Gastroesophageal sphincter (tissue), 4 donors: ENCODE measurements at regions not wholly inside any gene's neighbourhood (a gene's known extent, or its start where the extent isn't known, plus 50 kb on each side); places are given as distances from the start of the nearest gene placed in this dataset.
A peak's percentile ranks its signal among the peaks of the same experiment; 100 is the strongest.

Experiments used
- ATAC-seq: fragments of 150-250 bp; one replicate; pipeline ENCODE4 v1.9.1; 2016; ENCODE audit warnings: mild to moderate bottlenecking, moderate library complexity
- H3K27ac ChIP-seq, 4 donors: fragments of 200-600 bp; sonication (generic) in 3 of 4; 1 replicate in 3 of 4; 2 replicates in 1 of 4; pipeline ENCODE4 v1.5.1; 2016 to 2019
- H3K27me3 ChIP-seq: fragments of 200-600 bp; sonication (generic); one replicate; pipeline ENCODE4 v1.5.1; 2019
- H3K36me3 ChIP-seq, 2 donors: fragments of 200-600 bp; sonication (generic); one replicate each; pipeline ENCODE4 v1.5.1; 2019; ENCODE audit warnings: control low read depth in 1 of 2
- H3K4me1 ChIP-seq, 3 donors: fragments of 200-600 bp; sonication (generic); 1 replicate in 2 of 3; 2 replicates in 1 of 3; pipeline ENCODE4 v1.5.1; 2016 to 2019; ENCODE audit warnings: control low read depth in 2 of 3
- H3K4me3 ChIP-seq, 2 donors: fragments of 200-600 bp; sonication (generic); one replicate each; pipeline ENCODE4 v1.5.1; 2019; ENCODE audit warnings: mild to moderate bottlenecking in 1 of 2, moderate library complexity in 1 of 2
- H3K9me3 ChIP-seq, 3 donors: fragments of 200-600 bp; sonication (generic); one replicate each; pipeline ENCODE4 v1.5.1; 2017 to 2019; ENCODE audit warnings: control low read depth in 2 of 3
- CTCF ChIP-seq, 4 experiments: fragments of 200-600 bp in 2 of 4; fragments of 450-650 bp in 2 of 4; sonication (generic) in 1 of 4; IDR thresholded peaks; one replicate each; pipeline ENCODE4 v1.5.1; 2017 to 2019; ENCODE audit warnings: antibody characterized with exemption in 4 of 4, mild to moderate bottlenecking in 2 of 4, moderate library complexity in 2 of 4
- EP300 ChIP-seq: sonication (generic); formaldehyde crosslinking; IDR thresholded peaks from one replicate; pipeline ENCODE4 v1.6.1; 2017; ENCODE audit warnings: antibody characterized with exemption, mild to moderate bottlenecking
- POLR2A ChIP-seq, 2 donors: fragments of 450-650 bp; IDR thresholded peaks; one replicate each; pipeline ENCODE4 v1.6.1; 2017; ENCODE audit warnings: antibody characterized with exemption in 2 of 2, mild to moderate bottlenecking in 2 of 2, moderate library complexity in 1 of 2
- POLR2AphosphoS5 ChIP-seq: sonication (generic); formaldehyde crosslinking; IDR thresholded peaks from one replicate; pipeline ENCODE4 v1.6.1; 2017; ENCODE audit warnings: antibody characterized with exemption
- WGBS, 2 donors: methylation state at CpG; one replicate each; pipeline ENCODE4 v1.1.5; 2018; ENCODE audit warnings: low coverage in 1 of 2; 5-methylcytosine and 5-hydroxymethylcytosine counted together

GRCh38 chr6:149169761-149170511, 147.6 kb upstream of the TAB2 start:
- 42 to 86% methylated on average over 2 to 3 of the region's 6 CpGs for WGBS, 2 donors
- Histone ChIP-seq H3K27me3 (no peaks in the 10 kb centered on the region), H3K27ac (peak overlapping the region in 3 of 4 donors; percentile 41 to 64 (median 61)), H3K4me3 (no peak overlapping the region), H3K36me3 (no peaks in the 10 kb centered on the region), H3K4me1 (peaks cover 0 to 33% (median 0%) of the 10 kb centered on the region in 3 donors), H3K9me3 (no peaks in the 10 kb centered on the region)
- TF ChIP-seq POLR2AphosphoS5: peak; percentile 54
- no peak for TF ChIP-seq CTCF (IDR thresholded peaks at IDR 0.05)
- peak; percentile 80 for ATAC-seq

GRCh38 chr6:149170564-149171452, 146.7 kb upstream of the TAB2 start:
- TF ChIP-seq EP300 (no peak), CTCF (IDR thresholded peaks at IDR 0.05) (no peak), POLR2AphosphoS5 (no peak), POLR2A (IDR thresholded peaks at IDR 0.05) (no peak)
- Histone ChIP-seq H3K27me3 (no peaks in the 10 kb centered on the region), H3K4me1 (peaks cover 0 to 32% (median 0%) of the 10 kb centered on the region in 3 donors), H3K27ac (peak overlapping the region in 3 of 4 donors; percentile 38 to 64 (median 63)), H3K9me3 (no peaks in the 10 kb centered on the region), H3K4me3 (no peak overlapping the region), H3K36me3 (no peaks in the 10 kb centered on the region)
- 43 to 65% methylated on average over 10 to 11 of the region's 11 CpGs for WGBS, 2 donors
- ATAC-seq: peak; percentile 38

GRCh38 chr6:149173222-149173621, 144.3 kb upstream of the TAB2 start:
- H3K4me1 ChIP-seq: peaks cover 0 to 18% (median 0%) of the 10 kb centered on the region in 3 donors
- TF ChIP-seq EP300 (no peak), CTCF (IDR thresholded peaks at IDR 0.05) (no peak), POLR2AphosphoS5 (no peak), POLR2A (IDR thresholded peaks at IDR 0.05) (no peak)
- no peak for ATAC-seq
- H3K27ac ChIP-seq: no peak overlapping the region
- no peaks in the 10 kb centered on the region for H3K36me3 ChIP-seq
- H3K4me3 ChIP-seq: no peak overlapping the region
- H3K9me3 ChIP-seq: no peaks in the 10 kb centered on the region
- no peaks in the 10 kb centered on the region for H3K27me3 ChIP-seq

GRCh38 chr6:149174962-149175361, 142.6 kb upstream of the TAB2 start:
- no peaks in the 10 kb centered on the region for H3K36me3 ChIP-seq
- TF ChIP-seq EP300 (no peak), POLR2AphosphoS5 (no peak), CTCF (IDR thresholded peaks at IDR 0.05) (no peak), POLR2A (IDR thresholded peaks at IDR 0.05) (no peak)

More at GRCh38 chr6:149174962-149175361, 142.6 kb upstream of the TAB2 start:
- Histone ChIP-seq H3K9me3 (no peaks in the 10 kb centered on the region), H3K27ac (no peak overlapping the region), H3K4me3 (no peak overlapping the region), H3K27me3 (no peaks in the 10 kb centered on the region), H3K4me1 (peaks cover 0 to 11% (median 0%) of the 10 kb centered on the region in 3 donors)
- whole genome bisulfite sequencing, 2 donors: 91 to 100% methylated on average over 1 of the region's 1 CpG
- no peak for ATAC-seq
